Right atrium auricular region (tissue), 2 donors: ENCODE measurements at regions not wholly inside any gene's neighbourhood (a gene's known extent, or its start where the extent isn't known, plus 50 kb on each side); places are given as distances from the start of the nearest gene placed in this dataset.

Experiments
- DNase-seq: peaks from one replicate; pipeline ENCODE4 v3.0.0-alpha.2; 2019; ENCODE audit warnings: low spot score
- H3K27ac ChIP-seq, 2 donors: fragments of 200-600 bp; sonication (generic); 1 replicate in 1 of 2; 2 replicates in 1 of 2; pipeline ENCODE4 v1.5.1; 2016 to 2019
- H3K27me3 ChIP-seq, 2 donors: fragments of 200-600 bp; sonication (generic); one replicate each; pipeline versions ENCODE4 v1.5.1 to v1.6.0; 2017 to 2019
- H3K36me3 ChIP-seq: fragments of 200-600 bp; sonication (generic); one replicate; pipeline ENCODE4 v1.5.1; 2016
- H3K4me1 ChIP-seq, 2 donors: fragments of 200-600 bp; sonication (generic); one replicate each; pipeline versions ENCODE4 v1.5.1 to v1.6.0; 2017 to 2019
- H3K4me3 ChIP-seq, 2 donors: fragments of 200-600 bp; sonication (generic); 1 replicate in 1 of 2; 2 replicates in 1 of 2; pipeline ENCODE4 v1.5.1; 2017 to 2019; ENCODE audit warnings: mild to moderate bottlenecking in 1 of 2, moderate library complexity in 1 of 2
- H3K9me3 ChIP-seq, 2 donors: fragments of 200-600 bp; sonication (generic); one replicate each; pipeline ENCODE4 v1.5.1; 2019
- TF ChIP-seq, protein P1 (sequence below), 2 donors: fragments of 200-600 bp; sonication (generic); IDR thresholded peaks; one replicate each; pipeline ENCODE4 v1.5.1; 2019; ENCODE audit warnings: antibody characterized with exemption in 2 of 2

DNA sequence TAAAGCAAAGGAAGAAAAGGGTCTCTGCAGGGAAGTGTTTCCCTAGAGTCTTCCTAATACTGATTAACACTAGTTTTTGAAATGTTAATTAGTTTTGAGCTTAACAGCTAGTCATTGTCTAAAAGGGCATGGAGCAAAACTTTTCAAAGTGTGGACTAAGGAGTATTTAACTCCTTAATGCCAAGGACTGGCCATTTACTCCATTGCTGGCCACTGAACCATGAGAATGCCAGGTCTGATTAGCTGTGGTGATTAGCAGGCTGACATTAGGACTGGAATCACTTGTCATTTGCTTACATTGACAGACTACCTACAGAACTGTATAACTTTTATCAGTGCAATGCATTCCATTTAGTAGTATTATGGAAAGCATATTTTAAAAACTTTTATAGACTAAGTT is 987.0 kb downstream of the NR2F1-AS1 start:
- no peaks in the 10 kb centered on the region for H3K4me1 ChIP-seq
- TF ChIP-seq, protein P1, sequence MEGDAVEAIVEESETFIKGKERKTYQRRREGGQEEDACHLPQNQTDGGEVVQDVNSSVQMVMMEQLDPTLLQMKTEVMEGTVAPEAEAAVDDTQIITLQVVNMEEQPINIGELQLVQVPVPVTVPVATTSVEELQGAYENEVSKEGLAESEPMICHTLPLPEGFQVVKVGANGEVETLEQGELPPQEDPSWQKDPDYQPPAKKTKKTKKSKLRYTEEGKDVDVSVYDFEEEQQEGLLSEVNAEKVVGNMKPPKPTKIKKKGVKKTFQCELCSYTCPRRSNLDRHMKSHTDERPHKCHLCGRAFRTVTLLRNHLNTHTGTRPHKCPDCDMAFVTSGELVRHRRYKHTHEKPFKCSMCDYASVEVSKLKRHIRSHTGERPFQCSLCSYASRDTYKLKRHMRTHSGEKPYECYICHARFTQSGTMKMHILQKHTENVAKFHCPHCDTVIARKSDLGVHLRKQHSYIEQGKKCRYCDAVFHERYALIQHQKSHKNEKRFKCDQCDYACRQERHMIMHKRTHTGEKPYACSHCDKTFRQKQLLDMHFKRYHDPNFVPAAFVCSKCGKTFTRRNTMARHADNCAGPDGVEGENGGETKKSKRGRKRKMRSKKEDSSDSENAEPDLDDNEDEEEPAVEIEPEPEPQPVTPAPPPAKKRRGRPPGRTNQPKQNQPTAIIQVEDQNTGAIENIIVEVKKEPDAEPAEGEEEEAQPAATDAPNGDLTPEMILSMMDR (IDR thresholded peaks at IDR 0.05), result no peak
- H3K9me3 ChIP-seq, result no peaks in the 10 kb centered on the region
- H3K27ac ChIP-seq, result no peak overlapping the region
- no peaks in the 10 kb centered on the region for H3K27me3 ChIP-seq
- H3K36me3 ChIP-seq, result no peaks in the 10 kb centered on the region
- no peak for DNase-seq
- H3K4me3 ChIP-seq, result no peak overlapping the region

- TF ChIP-seq, protein P1 (IDR thresholded peaks at IDR 0.05), result no peak
- Histone ChIP-seq H3K27ac (no peak overlapping the region), H3K4me1 (no peaks in the 10 kb centered on the region), H3K4me3 (no peak overlapping the region), H3K36me3 (no peaks in the 10 kb centered on the region), H3K9me3 (no peaks in the 10 kb centered on the region), H3K27me3 (no peaks in the 10 kb centered on the region)
- DNase-seq, result no peak
Observed at GRCh38 chr5:92588876-92589275, 992.1 kb downstream of the NR2F1-AS1 start.

GRCh38 chr5:92581690-92582089 is 999.3 kb downstream of the NR2F1-AS1 start:
- Histone ChIP-seq H3K4me1 (no peaks in the 10 kb centered on the region), H3K4me3 (no peak overlapping the region), H3K36me3 (no peaks in the 10 kb centered on the region), H3K27ac (no peak overlapping the region), H3K9me3 (no peaks in the 10 kb centered on the region), H3K27me3 (no peaks in the 10 kb centered on the region)
- TF ChIP-seq, protein P1 (IDR thresholded peaks at IDR 0.05), result no peak
- no peak for DNase-seq

GRCh38 chr5:92581249-92581648 is 999.8 kb downstream of the NR2F1-AS1 start:
- TF ChIP-seq, protein P1 (IDR thresholded peaks at IDR 0.05), result no peak
- Histone ChIP-seq H3K36me3 (no peaks in the 10 kb centered on the region), H3K4me3 (no peak overlapping the region), H3K9me3 (no peaks in the 10 kb centered on the region), H3K27ac (no peak overlapping the region), H3K27me3 (no peaks in the 10 kb centered on the region), H3K4me1 (no peaks in the 10 kb centered on the region)
- DNase-seq, result no peak

DNA sequence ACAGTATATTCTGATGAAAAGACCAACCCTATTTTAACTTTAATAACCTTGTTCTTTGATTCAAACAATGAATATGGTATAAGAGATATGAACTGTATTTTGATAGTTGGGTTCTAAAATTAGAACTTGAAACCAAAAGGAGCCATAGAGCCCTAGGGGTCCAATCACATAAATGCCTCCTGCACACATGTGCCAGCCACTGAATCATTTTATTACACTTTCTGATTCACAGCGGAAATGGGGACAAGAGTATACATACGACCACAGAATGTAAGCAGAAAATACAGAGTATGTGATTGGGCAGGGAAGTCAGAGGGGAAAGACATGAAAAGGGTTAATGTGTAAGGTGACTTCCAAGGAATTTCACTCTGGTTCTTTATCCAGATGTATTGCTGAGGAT is 1000.2 kb downstream of the NR2F1-AS1 start:
- DNase-seq, result no peak
- H3K4me1 ChIP-seq, result no peaks in the 10 kb centered on the region
- TF ChIP-seq, protein P1 (IDR thresholded peaks at IDR 0.05), result no peak

GRCh38 chr5:92574023-92574422 is 1007.0 kb downstream of the NR2F1-AS1 start:
- Histone ChIP-seq H3K9me3 (no peaks in the 10 kb centered on the region), H3K36me3 (no peaks in the 10 kb centered on the region), H3K27me3 (no peaks in the 10 kb centered on the region), H3K27ac (no peak overlapping the region), H3K4me1 (no peaks in the 10 kb centered on the region), H3K4me3 (no peak overlapping the region)
- TF ChIP-seq, protein P1 (IDR thresholded peaks at IDR 0.05), result no peak
- DNase-seq, result no peak

More for the DNA sequence above, 1000.2 kb downstream of the NR2F1-AS1 start:
- no peak overlapping the region for H3K27ac ChIP-seq
- no peak overlapping the region for H3K4me3 ChIP-seq
- no peaks in the 10 kb centered on the region for H3K27me3 ChIP-seq
- H3K36me3 ChIP-seq, result no peaks in the 10 kb centered on the region
- H3K9me3 ChIP-seq, result no peaks in the 10 kb centered on the region
